ENCODE measurements at regions not wholly inside any gene's neighbourhood (a gene's known extent, or its start where the extent isn't known, plus 50 kb on each side); places are given as distances from the start of the nearest gene placed in this dataset.
A peak's percentile ranks its signal among the peaks of the same experiment; 100 is the strongest.

DNA sequence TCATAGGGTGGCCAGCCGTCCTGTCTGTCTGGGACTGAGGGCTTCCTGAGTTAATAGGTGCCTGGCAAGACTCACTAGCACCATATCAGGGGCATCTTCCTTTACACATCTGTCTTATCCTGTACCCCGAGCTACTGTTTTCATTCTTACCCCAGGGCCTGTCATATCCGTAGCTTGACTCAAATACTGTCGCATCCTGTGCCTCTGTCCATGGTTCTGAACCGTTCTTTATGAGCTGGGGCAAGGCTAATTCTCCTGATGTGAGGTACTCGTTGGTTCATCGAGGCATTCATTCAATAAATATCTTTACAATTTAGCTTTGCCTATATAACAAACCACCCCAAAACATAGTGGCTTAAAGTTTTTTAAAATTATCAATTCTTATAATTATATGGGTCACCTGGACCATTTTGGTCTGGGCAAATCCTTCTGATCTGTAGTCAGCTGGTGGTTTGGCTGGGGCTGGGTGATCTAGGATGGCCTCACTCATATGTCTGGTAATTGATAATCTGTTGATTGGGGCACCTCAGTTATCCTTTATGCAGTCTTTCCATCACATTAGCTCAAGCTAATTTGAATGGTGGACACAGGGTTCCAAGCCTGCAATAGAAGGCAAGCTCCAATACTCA is 121.2 kb downstream of the TLE3 start:
- DNase-seq (ENCODE audit: insufficient read length, low spot score) (no peak), FAIRE-seq (no peak)
- TF ChIP-seq, protein P1, sequence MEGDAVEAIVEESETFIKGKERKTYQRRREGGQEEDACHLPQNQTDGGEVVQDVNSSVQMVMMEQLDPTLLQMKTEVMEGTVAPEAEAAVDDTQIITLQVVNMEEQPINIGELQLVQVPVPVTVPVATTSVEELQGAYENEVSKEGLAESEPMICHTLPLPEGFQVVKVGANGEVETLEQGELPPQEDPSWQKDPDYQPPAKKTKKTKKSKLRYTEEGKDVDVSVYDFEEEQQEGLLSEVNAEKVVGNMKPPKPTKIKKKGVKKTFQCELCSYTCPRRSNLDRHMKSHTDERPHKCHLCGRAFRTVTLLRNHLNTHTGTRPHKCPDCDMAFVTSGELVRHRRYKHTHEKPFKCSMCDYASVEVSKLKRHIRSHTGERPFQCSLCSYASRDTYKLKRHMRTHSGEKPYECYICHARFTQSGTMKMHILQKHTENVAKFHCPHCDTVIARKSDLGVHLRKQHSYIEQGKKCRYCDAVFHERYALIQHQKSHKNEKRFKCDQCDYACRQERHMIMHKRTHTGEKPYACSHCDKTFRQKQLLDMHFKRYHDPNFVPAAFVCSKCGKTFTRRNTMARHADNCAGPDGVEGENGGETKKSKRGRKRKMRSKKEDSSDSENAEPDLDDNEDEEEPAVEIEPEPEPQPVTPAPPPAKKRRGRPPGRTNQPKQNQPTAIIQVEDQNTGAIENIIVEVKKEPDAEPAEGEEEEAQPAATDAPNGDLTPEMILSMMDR (IDR thresholded peaks at IDR 0.05; ENCODE audit: insufficient read depth, missing control alignments), result no peak

GRCh38 chr15:69978603-69979002 is 119.1 kb downstream of the TLE3 start:
- DNase-seq (ENCODE audit: insufficient read length, low spot score), result no peak
- TF ChIP-seq, protein P1 (IDR thresholded peaks at IDR 0.05; ENCODE audit: insufficient read depth, missing control alignments), result no peak
- no peak for FAIRE-seq

DNA sequence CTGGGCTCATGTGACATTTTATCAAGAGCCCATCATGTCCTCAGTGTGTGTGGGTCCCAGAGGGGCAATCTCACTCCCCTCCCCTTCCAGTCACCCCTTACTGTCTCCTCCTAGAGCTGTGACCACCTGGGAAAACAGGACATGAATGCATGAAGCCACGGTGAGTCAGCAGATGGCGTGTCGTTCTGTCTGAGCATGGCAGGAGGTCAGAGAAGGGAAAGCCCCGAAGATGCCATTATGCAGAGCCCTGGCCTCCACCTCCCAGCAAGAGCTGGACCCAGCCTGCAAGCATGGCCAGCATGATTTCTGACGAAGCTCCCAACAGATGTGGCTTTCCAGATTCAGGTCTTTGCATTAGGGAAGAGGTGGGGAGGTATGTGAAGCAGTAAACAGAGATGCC is 118.5 kb downstream of the TLE3 start:
- FAIRE-seq, result no peak
- TF ChIP-seq, protein P1 (IDR thresholded peaks at IDR 0.05; ENCODE audit: insufficient read depth, missing control alignments), result peak; percentile 27
- no peak for DNase-seq (ENCODE audit: insufficient read length, low spot score)

DNA sequence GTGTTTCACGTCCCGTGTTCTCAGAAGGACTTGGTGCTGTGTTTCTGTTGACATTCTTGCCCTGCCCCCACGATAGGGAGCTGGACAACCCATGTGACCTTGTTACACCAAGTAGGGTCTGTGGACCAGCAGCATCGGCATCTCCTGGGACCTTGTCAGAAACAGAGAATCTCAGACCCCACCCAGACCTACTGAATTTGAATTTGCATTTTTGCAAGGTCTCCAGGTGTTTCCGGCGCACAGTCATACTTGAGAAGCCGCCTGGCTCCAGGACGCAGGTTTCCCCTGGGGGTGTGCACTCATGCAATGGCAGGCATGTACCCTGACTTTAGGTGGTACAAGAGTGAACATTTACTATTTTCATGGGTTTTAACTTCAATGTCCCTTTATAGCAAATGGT is 117.9 kb downstream of the TLE3 start:
- no peak for FAIRE-seq
- TF ChIP-seq, protein P1 (IDR thresholded peaks at IDR 0.05; ENCODE audit: insufficient read depth, missing control alignments), result no peak
- DNase-seq (ENCODE audit: insufficient read length, low spot score), result no peak

GRCh38 chr15:69980341-69981059 is 117.2 kb downstream of the TLE3 start:
- TF ChIP-seq, protein P1 (IDR thresholded peaks at IDR 0.05; ENCODE audit: insufficient read depth, missing control alignments), result no peak
- DNase-seq (ENCODE audit: insufficient read length, low spot score) (no peak), FAIRE-seq (no peak)

- no peak for FAIRE-seq
- no peak for DNase-seq (ENCODE audit: insufficient read length, low spot score)
Observed at GRCh38 chr15:69982037-69982436, 115.7 kb downstream of the TLE3 start.

More at GRCh38 chr15:69982037-69982436, 115.7 kb downstream of the TLE3 start:
- TF ChIP-seq, protein P1 (IDR thresholded peaks at IDR 0.05; ENCODE audit: insufficient read depth, missing control alignments), result no peak

Data from D721Med (cell line).